ENCODE measurements at regions not wholly inside any gene's neighbourhood (a gene's known extent, or its start where the extent isn't known, plus 50 kb on each side); places are given as distances from the start of the nearest gene placed in this dataset.

GRCh38 chr20:60214901-60215815 lies 256.9 kb downstream of the CDH26 start:
- no peak for DNase-seq

DNA sequence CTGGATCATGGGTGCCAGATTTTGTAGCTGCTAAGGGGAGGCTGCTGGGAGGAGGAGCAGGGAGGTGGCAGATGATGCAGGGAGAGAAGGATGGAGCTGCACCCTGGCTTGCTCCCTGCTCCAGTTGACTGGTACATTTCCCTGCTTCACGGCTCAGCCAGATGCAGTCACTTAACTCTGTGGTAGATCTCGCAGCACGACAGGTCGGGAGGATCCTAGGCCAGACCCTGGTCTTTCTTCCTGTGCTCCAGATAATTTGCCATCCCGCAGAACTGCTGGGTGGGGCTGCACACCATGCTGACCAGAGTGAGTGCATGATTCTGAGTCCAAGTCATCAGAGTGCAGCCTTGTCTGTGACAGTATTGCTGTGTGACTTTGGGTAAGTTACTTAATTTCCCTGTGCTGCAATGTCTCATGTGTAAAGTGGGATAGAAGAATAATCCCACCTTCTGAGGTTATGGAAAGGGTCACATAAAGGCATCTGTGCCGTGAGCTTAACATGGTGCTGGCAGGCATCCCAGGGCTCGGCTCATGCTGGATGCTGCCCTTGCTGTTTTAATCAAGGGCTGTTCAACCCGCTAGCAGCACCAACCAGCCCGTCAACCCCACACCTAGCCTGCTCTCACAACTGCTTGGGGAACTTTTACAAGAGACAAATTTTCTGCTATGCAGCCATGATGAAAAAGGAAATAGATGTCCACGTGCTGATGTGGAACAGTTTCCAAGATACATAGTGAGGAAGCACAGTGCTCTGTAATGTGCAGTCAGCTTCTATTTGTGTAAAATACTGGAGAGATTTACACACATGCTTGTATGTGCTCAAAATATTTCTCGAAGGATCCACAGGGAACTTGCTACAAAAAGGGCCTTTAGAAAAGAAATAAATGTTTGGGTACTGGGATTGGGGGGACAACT lies 257.9 kb downstream of the CDH26 start:
- no peak for DNase-seq

DNA sequence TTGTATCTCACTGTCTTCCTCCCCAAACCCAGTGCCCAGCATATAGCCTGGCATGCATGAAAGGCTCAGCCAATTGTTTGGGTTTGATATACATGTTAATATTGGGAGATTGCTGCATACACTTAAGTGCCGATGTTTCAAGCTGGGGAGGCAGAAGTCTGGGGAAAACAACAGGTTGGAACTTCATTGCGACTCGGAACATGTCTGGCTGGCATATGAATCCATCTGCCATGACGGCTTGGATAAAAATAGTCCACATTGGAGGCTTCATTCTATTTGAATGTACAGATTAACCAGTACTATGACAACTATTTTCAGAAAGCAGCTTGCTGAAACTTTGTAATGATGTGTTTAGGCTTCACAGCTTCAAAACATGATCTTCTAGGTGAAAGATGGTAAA lies 261.0 kb downstream of the CDH26 start:
- no peak for DNase-seq

DNA sequence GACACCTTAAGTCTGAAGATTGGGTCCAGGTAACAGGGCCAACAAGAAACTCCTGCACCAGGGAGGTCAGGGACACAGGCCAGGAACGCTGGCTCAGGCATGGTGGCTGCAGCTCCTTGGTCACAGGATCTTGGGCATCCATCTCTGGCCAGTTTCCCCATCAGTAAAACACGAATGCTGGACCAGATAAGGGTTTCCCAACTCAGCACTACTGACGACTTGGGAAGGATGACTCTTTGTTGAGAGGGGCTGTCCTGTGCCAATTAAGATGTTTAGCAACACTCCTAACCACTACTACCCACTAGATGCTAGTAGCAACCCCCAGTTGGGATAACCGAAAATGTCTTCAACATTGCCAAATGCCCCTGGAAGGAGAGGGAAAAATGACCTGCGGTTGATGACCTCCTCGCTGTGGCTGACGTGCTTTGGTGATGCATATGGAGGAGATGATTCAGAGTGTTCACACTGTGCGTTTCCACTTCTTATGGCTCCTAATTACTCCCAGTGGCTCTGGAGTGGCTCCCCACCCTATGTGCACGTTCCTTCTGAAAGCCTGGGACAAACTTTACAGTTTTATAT lies 261.9 kb downstream of the CDH26 start:
- DNase-seq = no peak

- DNase-seq = no peak
These were observed 262.5 kb downstream of the CDH26 start for GRCh38 chr20:60220706-60221105.

GRCh38 chr20:60221593-60221992 lies 263.4 kb downstream of the CDH26 start:
- no peak for DNase-seq

DNA sequence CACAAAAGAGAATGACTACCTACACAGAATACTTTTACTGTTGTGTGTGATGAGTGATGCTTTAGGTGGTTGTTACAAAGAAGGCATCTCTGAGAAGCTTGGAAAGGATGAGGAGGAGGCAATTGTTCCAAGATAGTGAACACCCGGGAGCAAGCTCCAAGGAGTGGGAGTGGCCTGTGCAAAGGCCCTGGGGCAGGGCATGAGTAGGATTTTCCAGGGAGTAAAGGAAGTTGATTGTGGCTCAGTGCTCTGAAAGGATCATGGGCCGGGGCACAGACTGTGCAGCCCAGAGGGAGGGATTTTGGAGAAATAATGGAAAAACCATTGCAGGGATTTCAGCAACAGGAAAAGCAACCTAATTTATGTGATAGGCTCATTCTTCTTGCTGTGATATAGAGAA lies 264.3 kb downstream of the CDH26 start:
- no peak for DNase-seq

- DNase-seq = no peak
These were observed 265.0 kb downstream of the CDH26 start for GRCh38 chr20:60223174-60223573.

GRCh38 chr20:60224914-60225313 lies 266.7 kb downstream of the CDH26 start:
- DNase-seq = peak in 1 of 5 experiments; percentile 39

- DNase-seq = peak in 1 of 5 experiments; percentile 18
These were observed 270.0 kb downstream of the CDH26 start for GRCh38 chr20:60228255-60228654.

DNA sequence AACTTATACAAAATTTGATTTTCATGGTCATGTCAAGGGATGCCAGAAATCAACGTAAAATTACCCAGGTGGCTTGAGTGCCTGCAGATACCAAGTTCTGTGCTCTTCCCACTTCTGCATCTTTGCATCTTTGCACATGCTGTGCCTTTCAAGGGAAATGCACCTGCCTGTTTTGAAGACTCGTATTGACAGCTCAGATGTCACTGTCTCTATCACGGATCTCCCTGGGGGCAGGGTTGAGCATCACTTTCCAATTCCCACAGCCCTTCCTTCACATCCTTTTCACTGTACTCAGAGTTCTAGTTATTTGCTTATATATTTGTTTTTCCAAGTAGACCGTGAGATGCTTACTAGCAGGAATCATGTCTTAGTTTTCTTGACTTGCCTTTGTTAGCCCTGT lies 274.2 kb downstream of the CDH26 start:
- no peak for DNase-seq

DNA sequence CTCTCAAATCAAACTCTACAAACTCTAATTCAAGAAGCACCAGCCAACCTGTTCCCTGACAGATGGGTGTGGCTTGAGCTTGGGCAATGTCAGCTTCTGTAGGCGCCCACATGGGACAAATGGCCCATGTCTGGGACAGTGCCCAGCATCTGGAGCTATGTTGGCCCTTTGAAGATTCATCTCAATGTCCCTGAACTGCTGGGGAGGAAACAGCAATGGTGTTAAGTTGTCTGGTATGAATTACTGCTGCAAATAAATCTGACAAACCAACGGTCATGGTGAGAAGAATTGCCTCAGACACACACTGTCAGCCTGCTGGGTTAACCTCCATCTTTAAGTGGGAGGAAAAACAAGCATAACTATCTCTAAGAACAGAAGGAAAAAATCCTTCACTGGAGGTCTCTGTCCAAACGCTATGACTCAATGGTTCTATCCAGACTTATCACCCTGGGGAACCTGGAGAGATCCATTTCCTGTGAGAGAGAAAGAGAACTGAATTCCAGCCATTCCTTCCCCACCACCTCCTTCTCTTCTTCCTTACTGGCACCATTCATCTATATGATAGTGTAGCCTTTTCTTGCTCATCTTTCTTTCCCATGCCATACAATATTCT lies 274.9 kb downstream of the CDH26 start:
- no peak for DNase-seq

DNA sequence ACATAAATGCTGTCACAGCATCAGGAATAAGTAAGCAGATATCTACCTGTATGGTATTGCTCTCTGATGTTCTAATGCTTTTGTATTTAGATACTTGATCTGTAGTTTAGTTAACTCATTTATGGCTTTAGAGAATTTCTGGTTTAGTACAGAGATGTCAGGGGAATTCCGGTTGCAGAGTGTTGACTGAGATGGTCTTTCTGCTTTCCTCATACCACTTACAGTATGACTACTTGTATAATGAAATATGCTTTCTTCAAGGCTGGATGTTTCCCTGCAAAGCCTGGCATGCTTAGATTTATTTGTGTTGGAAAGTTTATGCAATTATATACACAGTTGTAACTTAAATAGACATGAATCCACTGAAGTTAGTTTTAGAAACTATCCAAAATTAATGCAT lies 278.4 kb downstream of the CDH26 start:
- DNase-seq = peak in 1 of 5 experiments; percentile 59

- no peak for DNase-seq
These were observed 279.8 kb downstream of the CDH26 start for GRCh38 chr20:60237981-60238380.

DNA sequence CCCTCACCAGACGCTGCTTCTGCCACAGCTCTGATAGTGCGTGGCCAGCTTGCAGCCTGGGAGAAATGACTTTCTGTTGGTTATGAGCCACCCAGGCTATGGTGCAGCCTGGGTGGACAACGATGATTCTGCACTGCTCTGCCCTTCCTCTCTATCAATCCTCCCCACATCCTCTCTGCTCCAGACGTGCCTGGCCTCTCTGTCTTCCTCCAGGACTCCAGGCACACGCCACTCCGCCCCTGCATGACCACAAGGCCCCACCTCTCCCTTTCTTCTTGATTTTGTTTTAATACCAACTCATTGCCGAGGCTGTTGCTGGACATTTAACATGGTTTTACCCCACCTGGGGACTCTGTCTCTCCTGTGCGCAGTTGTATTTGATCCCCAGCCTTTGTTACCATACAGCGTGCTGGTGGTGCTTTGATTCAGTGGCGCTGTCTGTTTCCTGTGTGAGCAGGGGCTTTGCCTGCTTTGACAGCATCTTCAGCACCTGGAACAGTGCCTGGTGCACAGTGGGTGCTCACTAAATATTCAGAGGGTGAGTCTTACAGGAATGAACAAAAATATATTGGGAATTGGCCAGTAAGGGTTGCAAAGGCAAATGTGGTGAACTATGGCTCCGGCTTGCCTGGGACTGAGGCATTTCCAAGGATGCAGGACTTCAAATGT lies 280.9 kb downstream of the CDH26 start:
- peak in 1 of 5 experiments; percentile 19 for DNase-seq

GRCh38 chr20:60239956-60240355 lies 281.7 kb downstream of the CDH26 start:
- no peak for DNase-seq

DNA sequence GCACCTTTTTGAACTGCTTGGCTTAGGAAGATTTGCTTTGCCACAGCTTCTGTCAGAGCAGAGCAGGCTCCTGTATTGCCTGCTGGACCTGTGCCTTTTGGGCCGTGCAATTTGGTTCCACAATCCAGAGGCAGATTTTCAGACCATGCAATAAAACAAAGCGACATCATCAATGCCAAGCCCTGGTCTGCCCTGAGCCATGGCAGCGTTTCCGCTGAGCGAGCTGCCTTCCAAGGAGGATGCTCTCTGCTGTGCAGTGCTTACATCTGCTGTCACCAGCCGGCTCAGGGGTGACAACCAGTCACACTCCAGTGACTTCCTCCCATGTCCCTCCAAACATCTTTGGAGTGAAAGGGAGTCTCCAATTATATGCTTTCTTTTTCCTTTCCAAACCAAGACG lies 282.2 kb downstream of the CDH26 start:
- DNase-seq = no peak

DNA sequence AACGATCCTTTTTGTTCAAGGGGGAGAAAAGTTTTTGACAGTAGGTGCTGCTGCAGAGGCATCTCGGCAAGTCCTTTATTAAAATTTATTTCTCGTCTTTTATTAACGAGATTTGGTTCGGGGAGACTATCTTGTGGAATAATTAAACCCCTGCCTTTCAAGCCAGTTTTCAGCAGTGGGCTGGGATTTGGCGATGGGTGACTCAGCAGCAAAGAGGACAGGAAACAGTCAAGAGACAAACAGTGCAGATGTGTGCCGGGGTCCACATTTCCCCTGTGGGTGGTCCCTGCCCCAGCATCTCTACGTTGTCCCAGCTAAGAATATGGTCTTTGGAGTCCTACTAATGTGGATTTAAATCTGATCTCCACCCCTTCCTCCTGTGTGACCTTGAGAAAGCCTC lies 282.8 kb downstream of the CDH26 start:
- no peak for DNase-seq

DNA sequence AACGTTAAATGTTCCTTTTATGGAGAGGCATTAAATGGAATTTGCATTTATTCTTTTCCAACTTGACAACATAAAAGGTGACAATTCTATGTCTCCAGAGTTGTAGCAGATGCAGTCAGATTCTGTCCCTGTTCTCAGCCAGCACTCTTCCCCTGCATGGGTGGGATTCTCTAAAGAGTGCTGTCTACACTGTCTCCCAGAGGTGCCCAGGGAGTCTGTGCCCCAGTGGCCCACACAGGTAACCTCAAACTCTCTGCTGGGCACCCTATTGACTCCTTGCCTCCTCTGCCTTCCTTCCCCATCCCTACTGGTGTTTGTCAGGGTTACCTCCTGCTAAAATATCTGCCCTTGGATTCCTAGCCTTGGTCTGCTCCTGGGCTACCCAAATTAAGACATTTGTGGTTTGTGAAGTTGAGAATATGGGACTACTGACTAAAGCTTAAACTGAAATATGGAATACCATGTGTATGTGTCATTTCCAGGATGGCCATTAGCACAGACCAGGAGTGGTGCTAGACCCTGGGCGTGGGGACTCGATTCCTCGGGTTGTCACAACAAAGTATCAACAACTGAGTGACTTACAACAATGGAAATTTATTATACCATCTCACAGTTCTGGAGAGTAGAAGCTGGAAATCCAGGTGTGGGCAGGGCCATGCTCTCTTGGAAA lies 284.7 kb downstream of the CDH26 start:
- DNase-seq = no peak

DNA sequence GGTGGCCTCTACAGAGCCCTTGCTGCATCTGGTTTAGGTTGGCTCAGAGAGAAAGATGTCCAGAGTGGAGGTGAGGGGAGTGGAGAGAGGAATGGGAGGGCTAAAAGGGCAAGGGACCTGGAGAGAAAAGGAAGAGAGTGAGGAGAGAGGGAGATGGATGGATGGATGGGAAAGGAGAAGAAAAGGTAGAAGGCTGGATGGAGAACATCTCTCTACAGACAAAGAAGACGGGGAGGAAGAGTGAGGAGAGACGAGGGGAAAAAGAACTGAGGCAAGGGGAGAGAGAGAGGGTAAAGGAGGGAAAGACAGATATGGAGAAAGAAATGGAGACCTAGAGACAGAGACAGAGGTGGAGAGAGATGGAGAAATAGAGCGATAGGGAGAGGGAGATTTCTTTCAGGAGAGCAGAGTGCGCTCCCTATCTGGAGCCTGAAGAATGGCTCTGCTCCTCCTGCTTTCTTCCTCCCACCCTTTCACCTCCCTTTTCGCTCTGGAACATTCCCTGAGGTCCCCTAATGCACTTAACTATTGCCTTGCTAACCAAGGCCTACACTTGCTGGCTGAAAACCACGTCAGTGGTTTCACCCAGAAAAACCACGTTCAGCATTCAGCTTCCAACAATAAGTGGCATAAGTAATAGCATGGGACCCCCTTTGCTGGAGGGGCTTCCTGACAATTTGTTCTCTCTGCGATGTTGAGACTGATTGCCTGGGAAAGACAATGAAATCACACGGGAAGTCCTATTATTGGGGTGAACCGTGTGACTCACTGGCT lies 286.3 kb downstream of the CDH26 start:
- no peak for DNase-seq

DNA sequence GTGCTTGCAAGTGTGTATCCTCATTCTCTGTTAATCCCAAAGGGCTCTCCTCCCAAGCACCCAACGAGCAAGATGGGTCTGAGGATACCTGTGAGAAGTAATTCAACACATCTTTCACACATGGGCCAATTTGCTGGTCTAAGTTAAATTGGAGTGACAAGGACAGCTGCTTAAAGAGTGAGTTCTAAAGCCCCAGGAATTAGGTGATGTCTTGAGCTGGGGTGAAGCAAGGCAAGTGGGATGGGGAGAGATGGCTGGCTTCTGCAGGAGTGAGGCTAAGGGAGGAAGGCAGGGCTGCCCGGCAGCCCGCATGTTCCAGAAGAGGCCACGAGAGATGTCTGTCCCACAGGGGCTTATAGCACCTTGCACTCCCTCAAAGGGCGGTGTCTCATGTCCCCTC lies 288.5 kb downstream of the CDH26 start:
- no peak for DNase-seq

Measured in T-helper 2 cell (primary cell).